HG03108 (cell line): ENCODE measurements at regions not wholly inside any gene's neighbourhood (a gene's known extent, or its start where the extent isn't known, plus 50 kb on each side); places are given as distances from the start of the nearest gene placed in this dataset.

Experiments used
- ATAC-seq: cut with Tn5 transposase; IDR thresholded peaks from one replicate; pipeline ENCODE4 v1.9.1; 2021; ENCODE audit warnings: moderate library complexity; ENCODE audit not compliant: unreplicated experiment

DNA sequence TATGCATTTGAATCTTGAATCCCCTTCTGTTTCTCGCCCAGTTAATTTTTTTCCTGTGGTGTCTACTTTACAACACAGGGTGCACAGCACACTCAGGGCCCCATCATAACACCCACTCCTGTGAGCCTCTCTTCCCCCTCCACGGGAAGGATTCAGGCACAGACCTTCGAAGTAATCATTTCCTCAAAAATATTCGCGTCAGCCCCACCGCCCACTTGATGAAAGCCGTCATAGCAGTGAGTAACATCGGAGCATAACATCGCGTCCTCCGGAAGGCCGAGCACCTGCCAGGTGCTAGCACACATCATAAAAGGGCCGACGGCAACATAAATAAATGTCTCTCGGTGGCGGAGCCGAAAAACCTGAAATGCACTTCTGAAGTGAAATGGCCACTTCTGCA lies 201.7 kb upstream of the ADARB2 start:
- ATAC-seq, result no peak

DNA sequence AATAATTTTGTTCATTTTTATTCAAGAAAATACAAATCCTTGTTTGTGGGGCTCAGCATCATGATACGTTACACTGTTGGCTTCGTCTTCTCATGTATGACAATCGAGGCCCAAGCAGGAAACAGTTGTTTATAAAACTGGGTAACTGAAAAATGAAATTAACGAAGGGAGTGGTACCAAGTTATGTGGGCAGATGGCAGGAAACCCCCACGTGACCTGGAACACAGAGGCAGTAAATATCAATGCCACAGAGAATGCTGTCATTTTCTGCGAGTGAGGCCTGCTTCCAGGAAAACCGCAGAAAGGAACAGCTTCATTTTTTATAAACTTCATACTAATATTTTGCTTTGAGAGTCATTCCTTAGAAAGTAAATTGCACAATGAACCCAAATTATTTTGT lies 201.0 kb upstream of the ADARB2 start:
- ATAC-seq, result no peak

DNA sequence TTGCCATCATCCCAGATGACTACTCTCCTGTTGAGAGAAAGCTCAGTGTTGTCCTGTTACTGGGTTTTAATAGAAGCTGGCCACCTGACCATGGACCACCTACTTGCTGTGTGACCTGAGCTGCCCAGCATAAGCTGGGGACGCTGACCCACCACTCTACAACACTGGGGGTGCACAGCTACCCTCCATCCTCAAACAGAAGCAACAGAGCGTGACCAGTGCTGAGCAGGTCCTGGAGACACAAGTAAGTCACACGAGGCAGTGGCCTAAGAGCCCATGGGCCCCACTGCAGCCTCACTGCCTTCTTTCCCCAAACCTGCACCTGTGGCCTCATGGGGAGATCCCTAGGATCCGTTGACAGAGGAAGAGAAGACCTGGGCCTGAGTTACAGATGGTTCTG lies 198.6 kb upstream of the ADARB2 start:
- ATAC-seq, result no peak

DNA sequence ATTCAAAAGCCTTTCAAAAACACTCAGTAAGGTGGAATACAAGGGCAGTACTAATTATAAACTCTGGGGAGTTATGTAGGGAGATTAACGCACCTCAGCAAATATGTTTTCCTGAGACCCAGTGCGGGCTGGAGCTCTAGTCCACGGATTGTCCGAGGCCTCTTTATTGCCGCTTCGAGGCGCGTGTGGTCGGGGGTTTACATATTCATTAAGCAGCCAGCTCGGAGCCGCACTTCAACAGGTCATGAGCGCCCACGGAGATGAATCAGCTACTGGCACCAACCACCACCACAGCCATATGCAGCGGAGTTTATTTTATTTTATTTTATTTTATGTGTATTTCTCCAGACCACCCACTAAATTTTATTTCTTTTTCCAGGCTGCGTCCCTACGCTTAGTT lies 195.9 kb upstream of the ADARB2 start:
- ATAC-seq, result no peak

DNA sequence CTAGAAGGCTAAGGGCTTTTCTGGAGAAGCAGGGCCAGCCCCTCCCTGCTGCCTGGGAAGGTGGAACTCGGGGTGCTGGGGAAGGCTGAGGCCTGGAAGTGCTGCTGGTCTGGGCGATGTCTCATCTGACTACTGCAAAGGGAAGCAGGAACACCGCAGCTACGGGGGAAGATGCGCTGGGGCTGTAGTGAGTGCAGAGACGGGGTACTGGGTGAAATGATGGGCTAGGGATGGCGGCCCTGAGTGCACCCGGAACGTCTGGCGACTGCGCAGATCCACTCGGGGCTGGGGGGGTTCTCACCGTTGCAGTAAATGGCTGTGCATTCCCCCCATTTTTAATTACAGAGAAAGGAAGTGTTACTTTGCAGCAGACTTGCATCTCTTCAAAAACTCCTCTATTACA lies 195.4 kb upstream of the ADARB2 start:
- ATAC-seq, result no peak

DNA sequence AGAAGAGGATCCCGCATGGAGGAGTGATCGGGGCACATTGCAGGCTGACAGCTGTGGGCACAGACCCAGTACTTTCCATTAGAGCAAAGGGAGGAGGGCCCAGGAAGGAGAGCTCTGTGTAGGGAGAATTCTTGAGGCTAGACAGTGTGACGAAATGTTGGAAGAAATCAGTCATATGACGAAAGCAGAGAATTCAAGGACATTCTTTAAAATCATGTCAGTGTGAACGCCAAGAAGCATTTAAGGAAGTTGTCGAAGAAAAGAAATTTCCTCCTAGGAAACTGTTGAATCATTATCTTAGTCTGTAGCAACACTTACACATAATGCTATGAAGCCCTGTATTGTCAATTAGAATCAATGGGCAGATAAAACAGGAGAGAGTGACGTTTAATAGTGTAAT lies 191.3 kb upstream of the ADARB2 start:
- ATAC-seq, result no peak

DNA sequence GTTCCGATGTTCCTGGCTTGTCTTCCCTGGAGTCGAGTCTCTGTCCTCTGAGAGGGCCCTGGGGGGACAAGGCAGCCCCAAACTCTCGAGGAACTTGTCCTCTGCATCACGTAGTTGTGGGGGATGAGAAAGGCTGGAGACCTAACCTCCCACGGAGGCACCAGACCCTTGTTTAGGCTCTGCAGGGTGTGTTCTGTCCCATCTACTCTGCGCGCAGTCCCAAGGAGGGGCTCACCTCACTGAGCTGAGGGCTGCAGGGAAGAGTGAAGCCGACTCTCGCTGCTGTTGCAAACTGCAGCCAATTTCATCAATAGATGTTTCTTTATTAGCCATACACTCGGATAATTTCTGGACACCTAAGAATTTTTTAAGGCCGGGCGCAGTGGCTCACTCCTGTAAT lies 186.7 kb upstream of the ADARB2 start:
- ATAC-seq, result no peak

DNA sequence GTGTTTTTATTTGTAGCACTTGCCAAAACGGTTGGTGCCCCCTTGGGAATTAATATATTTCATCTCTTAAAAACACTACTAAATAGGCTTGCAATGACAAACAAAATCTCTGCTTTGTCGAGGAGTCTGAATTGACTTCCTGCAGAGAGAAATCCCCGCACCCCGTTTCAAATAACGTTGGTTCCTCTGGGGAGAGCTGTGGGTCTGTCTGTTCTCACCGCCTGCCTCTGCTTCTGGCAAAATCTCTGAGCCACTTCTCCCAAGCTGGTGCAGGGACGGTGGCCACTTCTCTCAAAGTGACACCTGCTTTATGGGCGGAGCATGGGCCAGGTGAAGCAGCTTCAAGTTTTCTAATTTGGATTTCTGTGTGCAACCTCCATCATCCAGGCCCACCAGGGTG lies 186.3 kb upstream of the ADARB2 start:
- ATAC-seq, result no peak

DNA sequence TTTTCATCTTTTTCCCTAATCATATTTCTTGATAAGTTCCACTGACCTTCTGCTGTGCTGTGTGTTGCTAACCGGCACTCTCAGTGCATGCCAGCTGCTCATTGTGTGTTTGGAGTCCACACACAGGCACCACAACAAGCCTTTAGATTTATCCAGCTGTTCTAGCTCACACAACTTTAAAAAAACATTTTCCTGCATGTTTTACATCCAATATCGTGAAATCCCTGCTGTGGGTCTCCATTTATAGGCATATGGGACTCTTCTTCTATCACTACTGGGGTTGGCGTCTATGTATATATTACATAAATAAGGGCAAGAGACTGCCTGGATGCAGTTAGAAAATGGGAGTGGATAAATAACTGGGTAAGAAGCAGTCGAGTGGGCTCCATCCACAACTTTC lies 183.6 kb upstream of the ADARB2 start:
- ATAC-seq, result no peak

DNA sequence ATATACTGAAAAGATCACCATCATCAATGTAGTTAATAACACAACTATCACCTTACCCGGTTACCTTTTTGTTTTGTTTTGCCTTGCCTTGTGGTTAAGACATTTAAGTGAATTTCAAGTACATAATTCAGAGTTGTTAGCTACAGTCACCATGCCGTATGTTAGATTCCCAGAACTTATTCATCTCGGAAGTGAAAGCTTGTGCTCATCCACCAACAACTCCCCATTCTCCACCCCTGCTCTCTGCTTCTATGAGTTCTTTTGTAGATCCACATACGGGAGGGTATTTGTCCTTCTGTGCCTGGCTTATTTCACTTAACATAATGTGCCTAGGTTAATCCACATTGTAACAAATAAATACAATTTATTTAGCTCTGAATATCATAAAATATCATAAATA lies 182.8 kb upstream of the ADARB2 start:
- no peak for ATAC-seq

DNA sequence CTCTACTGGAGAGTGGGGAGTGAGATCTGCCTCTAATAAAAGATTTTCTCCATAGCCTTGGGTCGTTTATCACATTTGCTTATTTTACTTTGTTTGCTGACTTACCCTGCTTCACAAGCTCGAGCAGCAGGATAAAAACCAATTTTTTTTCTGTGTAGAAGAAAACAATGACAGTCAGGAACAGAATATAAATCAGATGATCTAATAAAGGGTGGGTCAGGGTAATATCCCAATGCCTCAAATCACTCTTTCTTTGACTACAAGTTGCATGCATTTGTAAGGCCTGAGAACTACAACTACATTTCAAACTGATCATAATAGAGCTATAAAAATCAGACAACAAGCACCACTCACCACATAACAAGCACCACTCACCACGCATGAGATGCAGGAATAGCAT lies 174.4 kb upstream of the ADARB2 start:
- no peak for ATAC-seq

DNA sequence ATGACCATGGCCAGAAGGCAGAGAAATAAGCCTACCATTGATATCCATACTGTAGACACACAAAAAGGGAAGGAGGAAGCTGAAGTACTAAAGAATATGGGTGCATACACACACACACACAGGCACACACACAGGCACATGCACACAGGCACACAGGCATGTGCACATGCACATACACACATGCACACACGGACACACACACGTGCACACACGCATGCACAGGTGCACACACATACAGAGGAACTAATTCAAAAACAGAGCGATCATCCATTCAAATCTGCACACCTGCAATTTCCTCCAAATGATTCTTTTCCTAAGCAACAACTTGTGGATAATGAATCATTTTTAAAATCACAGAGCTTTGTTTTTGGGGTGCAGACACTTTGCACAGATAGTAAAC lies 166.7 kb upstream of the ADARB2 start:
- ATAC-seq, result no peak

DNA sequence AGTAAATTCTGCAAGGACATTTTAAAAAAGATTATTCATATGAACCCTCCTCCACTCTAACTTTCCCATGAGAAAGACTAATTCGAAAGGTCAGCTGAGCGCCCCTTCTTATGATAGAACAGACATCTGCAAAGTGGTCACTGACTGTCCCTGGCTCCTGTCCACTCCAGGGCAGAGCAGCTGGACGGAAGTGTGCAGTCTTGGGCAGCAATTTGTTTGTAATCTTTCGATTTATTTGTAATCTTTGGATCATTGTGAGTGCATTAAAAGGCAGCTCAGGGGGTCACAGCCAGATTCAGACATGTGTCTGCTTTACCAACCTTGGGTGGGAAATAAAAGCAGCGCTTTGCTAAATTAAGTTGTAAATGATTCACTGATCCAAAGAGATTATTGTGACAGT lies 158.8 kb upstream of the ADARB2 start:
- no peak for ATAC-seq

DNA sequence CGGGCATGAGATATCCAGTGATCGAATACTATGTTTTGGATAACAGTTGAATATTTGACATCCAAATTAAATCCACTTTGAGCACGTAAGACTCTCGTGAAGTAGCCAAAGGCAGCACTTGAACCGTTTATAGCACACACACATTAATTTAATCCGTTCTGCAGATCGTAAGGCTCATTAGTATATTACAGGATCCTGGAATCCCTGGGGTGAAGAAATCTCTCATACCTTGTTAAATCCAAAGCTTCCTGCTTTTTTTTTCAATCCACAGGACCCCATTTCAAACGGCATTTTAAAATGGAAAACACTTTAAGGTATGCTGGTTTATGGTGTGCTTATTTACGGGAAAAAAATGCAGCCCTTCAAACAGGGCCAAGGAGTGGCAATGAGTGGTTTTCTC lies 158.4 kb upstream of the ADARB2 start:
- no peak for ATAC-seq

DNA sequence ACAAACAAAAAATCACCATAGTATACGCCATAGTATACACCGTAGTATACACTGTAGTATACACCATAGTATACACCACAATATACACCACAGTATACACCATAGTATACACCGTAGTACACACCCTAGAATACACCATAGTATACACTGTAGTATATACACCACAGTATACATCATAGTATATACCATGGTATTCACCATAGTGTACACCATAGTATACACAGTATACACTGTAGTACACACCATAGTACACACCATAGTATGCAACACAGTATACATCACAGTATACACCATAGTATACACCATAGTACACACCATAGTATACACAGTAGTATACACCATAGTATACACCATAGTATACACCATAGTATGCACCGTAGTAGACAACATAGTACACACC lies 157.6 kb upstream of the ADARB2 start:
- no peak for ATAC-seq

DNA sequence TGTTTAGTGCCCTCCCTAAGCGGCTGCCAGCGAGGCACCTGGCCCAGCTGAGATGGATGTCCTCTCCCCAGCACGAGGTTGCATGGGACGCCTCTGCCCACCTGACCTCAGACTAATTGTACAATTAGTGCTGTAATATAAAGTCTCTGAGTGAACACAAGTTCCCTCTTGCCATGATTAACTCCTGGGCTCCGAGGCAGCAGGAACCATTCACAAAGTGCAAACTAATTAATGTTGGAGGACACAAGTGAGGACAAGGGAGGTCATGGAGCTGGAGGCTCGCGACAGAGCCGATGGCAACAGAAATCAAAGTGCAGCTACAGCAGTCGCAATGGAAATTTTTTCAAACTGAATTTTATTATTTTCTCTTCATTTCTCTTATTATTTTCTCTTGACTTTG lies 156.6 kb upstream of the ADARB2 start:
- no peak for ATAC-seq

DNA sequence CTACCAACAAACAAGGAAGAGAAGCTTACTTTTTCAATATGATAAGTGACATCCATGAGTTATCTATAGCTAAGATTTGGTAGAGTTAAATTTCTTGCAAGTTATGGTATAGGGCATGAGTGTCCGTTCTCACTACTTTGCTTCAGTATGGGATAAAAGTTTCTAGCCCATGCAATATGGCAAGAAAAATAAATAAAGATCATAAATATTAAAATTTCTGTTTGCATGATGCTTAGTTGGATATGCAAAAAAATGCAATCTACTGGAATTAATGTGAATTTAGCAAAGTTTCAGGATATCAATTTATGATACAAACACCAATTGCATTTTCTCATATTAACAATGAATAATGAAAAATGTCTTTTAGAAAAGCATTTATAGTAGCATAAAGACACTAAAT lies 148.7 kb upstream of the ADARB2 start:
- no peak for ATAC-seq

DNA sequence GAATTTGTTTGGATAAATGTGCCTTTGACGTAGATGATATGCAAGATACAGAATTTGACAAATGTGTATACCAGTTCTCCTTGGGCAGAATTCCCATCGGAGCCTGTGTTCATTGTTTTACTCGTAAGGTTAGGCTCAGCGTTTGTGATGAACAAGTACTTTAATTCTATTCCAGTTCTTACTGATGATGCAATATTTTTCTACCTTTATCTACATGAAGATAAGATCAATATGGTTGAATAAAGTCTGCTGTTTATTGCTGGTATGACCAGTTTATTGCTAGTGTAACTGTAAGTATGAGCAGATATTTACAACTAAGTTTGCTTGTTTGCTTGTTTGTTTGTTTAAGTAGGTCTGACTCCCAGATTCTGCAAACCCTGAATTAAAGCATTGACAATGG lies 145.4 kb upstream of the ADARB2 start:
- no peak for ATAC-seq

DNA sequence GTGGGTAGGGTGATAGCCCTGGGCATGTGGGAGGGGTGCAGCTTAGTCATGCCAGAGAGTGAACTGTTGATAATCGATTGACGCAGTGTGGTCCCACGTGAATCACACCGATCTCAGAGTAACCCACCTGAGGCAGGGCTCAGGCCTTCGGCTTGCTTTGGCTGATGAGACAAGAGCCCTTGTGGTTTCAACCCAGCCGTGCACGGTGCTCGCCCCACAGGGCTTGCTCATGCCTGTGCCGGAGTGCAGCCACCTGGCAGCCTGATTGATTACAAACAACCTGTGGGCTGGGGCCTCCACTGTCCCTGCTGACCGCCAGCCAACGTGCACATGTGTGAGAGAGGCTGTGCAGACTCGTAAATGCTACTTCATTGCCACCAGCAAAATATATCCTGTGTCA lies 144.9 kb upstream of the ADARB2 start:
- ATAC-seq, result no peak

DNA sequence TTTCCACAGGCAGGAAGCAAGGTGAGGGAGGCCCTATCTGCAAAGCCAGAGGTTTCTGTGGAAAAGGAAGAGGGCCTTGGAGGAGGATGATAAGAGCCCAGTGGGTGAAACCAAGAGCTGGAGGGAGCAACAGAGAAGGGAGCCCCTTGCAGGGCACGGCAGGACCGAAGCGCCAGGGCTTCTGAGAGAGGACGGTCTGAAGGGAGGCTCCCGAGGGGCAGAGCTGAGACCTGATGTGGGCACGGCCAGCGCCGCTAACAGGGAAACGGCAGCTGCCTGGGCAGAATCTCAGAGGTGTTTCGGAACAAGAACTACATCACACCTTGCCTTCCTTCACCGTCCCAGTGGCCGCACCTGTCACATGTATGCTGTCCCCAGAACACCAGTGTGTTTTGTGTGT lies 144.3 kb upstream of the ADARB2 start:
- ATAC-seq, result no peak

DNA sequence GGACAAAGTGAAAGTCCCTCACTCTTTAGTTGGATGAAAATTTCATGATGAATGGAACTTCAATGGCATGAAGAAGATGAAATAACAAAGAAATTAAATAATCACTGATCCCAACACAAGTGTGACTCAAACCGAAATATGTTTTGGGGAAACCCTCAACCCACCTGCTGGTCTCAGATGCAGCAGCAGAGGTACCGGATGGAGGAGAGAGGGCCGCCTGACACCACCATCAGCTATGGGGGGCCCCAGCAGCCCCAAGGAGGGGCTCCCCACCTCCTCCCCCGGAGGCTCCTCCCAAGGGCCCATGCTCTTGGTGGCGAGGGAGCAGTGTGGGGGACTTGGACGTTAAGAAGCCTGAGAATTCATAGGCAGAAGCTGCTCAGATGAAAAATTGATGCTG lies 137.2 kb upstream of the ADARB2 start:
- no peak for ATAC-seq

DNA sequence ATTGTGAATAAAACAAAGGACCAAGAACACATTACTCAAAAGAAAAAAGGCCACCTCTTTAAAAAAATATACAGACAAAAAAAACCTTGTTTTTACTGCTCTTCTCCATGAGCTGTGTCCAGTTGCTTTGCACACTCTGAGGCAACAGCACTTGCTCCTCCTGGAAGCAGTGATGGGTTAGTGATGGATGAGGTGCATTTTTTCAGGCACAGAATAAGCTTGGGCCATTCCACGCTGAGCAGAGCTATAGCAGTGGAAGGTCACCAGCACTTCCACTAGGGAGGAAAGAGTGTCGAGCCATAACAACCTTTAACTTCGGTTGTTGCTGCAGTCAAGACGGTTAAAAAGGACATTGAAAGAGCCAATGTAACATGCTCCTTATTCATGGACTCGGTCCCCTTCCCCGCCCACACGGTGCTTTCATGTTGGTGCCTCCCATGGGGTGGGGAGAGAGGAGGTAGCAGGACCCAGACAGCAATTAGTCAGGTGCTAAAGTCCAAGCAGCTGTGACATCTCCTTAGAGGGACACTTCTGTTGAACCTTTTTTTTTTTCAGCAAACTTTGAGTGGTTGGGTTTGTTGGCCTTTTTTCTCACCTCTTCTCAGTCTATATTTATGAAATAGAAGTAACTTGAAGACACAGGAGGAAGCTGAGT lies 136.5 kb upstream of the ADARB2 start:
- no peak for ATAC-seq

DNA sequence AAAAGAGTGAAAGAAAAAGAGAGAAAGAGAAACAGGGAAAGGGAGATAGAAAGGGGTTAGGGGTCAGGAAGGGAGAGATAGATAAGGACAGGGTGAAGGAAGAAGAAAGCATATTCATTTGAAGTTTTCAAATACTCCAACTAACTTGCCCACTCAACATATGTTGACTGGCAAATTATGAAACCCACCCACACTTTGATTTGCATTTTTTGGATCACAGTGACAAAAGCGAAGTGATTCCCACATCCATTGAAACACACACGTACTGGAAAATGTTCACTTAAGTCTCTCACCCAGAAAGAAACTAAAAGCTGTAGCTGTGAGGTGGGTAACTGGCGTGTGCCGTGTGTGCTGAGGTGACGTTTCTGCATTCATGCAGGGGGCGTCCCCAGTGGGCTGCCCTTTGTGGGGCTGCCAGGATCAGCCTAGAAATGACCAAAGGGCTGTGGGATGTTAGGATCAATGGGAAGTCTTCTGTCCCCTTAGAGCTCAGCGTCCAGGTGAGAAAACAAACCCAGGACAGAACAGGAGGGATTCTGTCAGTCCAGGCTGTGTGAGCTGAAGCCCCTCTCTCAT lies 134.9 kb upstream of the ADARB2 start:
- no peak for ATAC-seq
